IPS-20b (cell line): ENCODE measurements at regions not wholly inside any gene's neighbourhood (a gene's known extent, or its start where the extent isn't known, plus 50 kb on each side); places are given as distances from the start of the nearest gene placed in this dataset.

Experiments used
- H3K27ac ChIP-seq: one replicate; pipeline ENCODE4 v1.5.1; 2013; ENCODE audit warnings: low read length
- H3K27me3 ChIP-seq: 2 replicates; pipeline ENCODE4 v1.6.1; 2013; ENCODE audit warnings: mild to moderate bottlenecking, low read length, inconsistent platforms; ENCODE audit not compliant: insufficient read depth
- H3K36me3 ChIP-seq: 2 replicates; pipeline ENCODE4 v1.6.1; 2013; ENCODE audit warnings: low read depth, mild to moderate bottlenecking, inconsistent platforms, low read length, moderate library complexity; ENCODE audit not compliant: insufficient read depth
- H3K4me1 ChIP-seq: 2 replicates; pipeline ENCODE4 v1.6.1; 2013; ENCODE audit warnings: mild to moderate bottlenecking, control low read depth, inconsistent platforms, low read length, moderate library complexity; ENCODE audit not compliant: insufficient read depth
- H3K4me3 ChIP-seq: 2 replicates; pipeline ENCODE4 v1.5.1; 2013; ENCODE audit warnings: mild to moderate bottlenecking, low read length, inconsistent platforms
- H3K9ac ChIP-seq: 2 replicates; pipeline ENCODE4 v1.6.1; 2013; ENCODE audit warnings: low read depth, mild to moderate bottlenecking, inconsistent platforms, low read length, moderate library complexity
- H3K9me3 ChIP-seq: 2 replicates; pipeline ENCODE4 v1.6.1; 2013; ENCODE audit warnings: mild to moderate bottlenecking, low read depth, low read length, inconsistent platforms; ENCODE audit not compliant: insufficient read depth

DNA sequence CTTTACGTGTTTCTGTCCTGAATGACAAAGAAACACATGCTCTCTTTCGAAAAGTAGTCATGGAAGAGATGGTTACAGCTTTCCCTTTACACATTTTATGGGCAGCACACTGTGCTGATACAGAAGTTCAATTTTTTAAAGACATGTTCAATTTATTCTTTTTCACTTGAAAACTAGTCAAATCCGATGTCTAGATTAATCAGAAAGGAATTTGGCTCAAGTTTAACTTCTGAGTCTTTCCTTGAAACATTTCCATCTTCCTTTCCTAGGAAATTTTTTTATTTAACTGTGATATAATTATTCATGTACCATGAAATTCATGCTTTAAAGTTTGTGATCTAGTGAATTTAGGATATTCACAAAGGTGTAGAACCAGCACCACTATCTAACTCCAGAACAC lies 360.1 kb downstream of the TNS3 start:
- Histone ChIP-seq H3K4me3 (no peak overlapping the region), H3K4me1 (no peaks in the 10 kb centered on the region), H3K9me3 (no peaks in the 10 kb centered on the region), H3K9ac (no peak overlapping the region), H3K27me3 (no peaks in the 10 kb centered on the region), H3K27ac (no peak overlapping the region), H3K36me3 (no peaks in the 10 kb centered on the region)

DNA sequence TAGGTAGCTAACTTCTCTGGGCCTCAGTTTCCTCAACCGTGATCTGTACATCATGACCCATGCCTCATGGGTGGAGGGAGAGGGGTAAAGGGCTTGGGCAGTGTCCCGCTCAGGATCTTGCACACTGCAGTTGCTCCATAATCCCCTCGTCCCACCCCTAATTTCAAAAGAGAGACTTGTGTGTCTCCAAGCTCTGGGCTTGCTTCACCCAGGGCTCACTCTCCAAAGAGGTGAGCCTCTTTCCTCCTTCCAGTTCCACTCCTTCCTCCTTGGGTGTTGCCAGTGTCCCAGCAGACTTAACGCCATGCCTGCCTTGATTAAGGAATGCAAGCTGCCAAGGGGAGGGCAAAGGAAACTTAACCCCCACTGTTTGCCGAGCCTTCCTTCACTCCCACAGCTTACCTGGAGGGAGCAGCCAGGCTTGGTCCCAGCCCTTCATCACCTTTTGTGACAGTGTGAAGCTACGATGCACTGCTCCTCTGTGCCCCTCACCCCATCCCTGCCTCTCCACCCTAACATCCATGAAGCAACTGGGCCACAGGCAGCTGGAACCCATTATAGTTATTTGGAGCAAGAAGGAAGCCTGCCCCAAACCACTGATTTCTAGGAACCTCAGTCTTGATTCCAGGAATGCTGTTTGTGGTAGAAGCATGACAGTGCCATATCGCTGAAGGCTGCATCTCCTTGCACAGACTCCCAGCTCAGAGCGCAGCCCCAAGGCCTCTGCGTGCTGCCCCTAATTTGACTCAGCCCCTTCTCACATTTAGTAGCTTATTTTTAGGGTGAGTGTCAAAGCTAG lies 363.3 kb downstream of the TNS3 start:
- H3K9ac ChIP-seq = no peak overlapping the region
- no peak overlapping the region for H3K4me3 ChIP-seq
- H3K36me3 ChIP-seq = no peaks in the 10 kb centered on the region
- no peaks in the 10 kb centered on the region for H3K9me3 ChIP-seq
- no peaks in the 10 kb centered on the region for H3K27me3 ChIP-seq
- no peaks in the 10 kb centered on the region for H3K4me1 ChIP-seq
- no peak overlapping the region for H3K27ac ChIP-seq

DNA sequence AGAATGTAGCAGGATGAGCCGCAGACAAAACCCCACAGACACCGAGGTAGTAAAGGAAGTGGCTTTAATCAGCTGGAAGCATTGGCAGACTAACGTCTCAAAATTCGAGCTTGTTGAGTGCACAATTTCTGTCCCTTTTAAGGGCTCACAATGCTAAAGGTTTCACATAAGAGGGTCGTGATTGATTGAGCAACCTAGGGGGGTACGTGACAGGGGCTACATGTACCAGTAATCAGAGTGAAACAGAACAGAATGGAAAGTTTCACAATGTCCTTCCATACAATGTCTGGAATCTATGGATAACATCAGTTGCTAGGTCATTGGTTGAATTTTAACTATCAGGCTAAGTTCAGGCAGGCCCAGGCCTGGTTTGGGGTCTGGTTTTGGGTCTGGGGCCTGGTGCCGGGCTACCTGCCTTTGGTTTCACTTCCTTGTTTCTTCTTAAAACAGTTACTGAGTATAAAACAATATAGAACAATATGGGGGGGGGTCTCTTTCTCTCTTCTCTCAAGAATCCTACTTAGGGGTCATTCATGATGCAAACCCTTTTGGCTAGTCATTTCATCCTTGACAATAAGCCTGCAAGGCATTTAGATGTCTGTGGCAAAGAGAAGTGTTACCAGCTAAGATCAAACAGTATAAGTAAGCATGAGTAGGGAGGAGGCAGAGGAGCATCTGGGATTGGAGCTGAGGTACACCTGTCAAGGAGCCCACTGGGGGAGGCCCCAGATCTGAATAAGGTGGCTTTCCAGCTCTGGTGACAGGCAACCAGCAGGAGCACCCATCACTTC lies 364.1 kb downstream of the TNS3 start:
- H3K36me3 ChIP-seq = no peaks in the 10 kb centered on the region
- no peak overlapping the region for H3K9ac ChIP-seq
- H3K27ac ChIP-seq = no peak overlapping the region
- no peaks in the 10 kb centered on the region for H3K4me1 ChIP-seq
- H3K9me3 ChIP-seq = no peaks in the 10 kb centered on the region
- H3K4me3 ChIP-seq = no peak overlapping the region
- H3K27me3 ChIP-seq = no peaks in the 10 kb centered on the region

DNA sequence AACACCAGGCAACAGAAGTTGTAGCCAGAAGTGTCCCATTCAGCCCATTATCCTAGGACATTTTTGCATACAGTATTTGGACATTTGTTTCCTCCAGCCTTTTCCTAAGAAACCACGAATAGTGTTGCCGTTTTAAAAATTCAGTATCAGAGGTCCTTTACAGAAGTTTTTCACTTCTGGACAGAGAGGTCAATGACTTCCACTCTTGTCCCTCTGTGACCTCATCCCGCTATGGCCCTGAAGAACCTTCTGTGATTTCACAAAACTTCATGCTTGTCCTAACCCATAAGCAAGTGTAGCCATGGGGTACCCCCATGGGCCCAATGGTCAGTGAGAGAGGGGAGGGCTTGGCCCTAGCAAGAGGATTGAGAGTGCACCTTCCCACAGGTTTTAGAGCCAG lies 364.8 kb downstream of the TNS3 start:
- H3K27ac ChIP-seq = no peak overlapping the region
- no peak overlapping the region for H3K9ac ChIP-seq
- no peaks in the 10 kb centered on the region for H3K9me3 ChIP-seq
- no peaks in the 10 kb centered on the region for H3K36me3 ChIP-seq
- no peaks in the 10 kb centered on the region for H3K4me1 ChIP-seq
- no peaks in the 10 kb centered on the region for H3K27me3 ChIP-seq
- H3K4me3 ChIP-seq = no peak overlapping the region

DNA sequence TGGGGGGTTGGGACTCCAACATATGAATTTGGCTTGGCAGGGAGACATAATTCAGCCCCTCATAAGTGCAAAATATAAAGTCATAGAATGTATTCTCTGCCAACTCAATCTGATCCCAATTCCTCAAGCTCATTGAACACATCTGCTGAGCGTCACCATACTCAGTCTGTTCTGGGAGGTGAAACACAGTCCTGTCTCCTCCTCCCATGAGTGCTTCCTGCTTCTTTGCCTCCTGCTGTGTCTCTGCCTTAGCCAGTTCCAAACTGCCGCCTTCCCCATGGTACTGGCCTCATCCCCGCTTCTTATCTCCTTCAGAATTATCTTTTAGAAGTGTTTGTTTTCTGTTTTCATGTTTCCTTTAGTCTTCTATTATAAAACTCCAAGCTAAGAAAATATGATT lies 365.5 kb downstream of the TNS3 start:
- no peaks in the 10 kb centered on the region for H3K36me3 ChIP-seq
- H3K4me3 ChIP-seq = no peak overlapping the region
- H3K9me3 ChIP-seq = no peaks in the 10 kb centered on the region
- no peak overlapping the region for H3K27ac ChIP-seq
- no peaks in the 10 kb centered on the region for H3K27me3 ChIP-seq
- no peak overlapping the region for H3K9ac ChIP-seq
- no peaks in the 10 kb centered on the region for H3K4me1 ChIP-seq

DNA sequence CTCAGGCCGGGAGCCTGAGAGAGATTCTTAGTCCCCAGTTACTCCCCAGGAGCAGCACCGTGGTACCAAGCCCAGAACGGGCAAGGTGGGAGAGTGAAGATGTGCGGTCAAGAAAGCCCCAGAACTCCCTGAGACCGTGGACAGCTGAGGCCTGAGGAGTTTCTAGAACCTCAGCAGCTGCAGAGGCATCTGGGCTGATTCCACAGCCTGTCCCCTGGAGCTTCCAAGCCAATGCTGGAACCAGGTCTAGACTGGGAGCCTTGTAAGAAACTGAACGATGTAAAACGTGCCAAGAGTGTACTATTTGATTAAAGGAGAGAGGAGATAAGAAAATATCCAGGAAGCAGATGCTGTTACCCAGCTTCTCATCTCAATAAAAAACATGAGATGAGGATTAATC lies 366.3 kb downstream of the TNS3 start:
- Histone ChIP-seq H3K9ac (no peak overlapping the region), H3K4me1 (no peaks in the 10 kb centered on the region), H3K27ac (no peak overlapping the region), H3K4me3 (no peak overlapping the region), H3K9me3 (no peaks in the 10 kb centered on the region), H3K36me3 (no peaks in the 10 kb centered on the region), H3K27me3 (no peaks in the 10 kb centered on the region)

DNA sequence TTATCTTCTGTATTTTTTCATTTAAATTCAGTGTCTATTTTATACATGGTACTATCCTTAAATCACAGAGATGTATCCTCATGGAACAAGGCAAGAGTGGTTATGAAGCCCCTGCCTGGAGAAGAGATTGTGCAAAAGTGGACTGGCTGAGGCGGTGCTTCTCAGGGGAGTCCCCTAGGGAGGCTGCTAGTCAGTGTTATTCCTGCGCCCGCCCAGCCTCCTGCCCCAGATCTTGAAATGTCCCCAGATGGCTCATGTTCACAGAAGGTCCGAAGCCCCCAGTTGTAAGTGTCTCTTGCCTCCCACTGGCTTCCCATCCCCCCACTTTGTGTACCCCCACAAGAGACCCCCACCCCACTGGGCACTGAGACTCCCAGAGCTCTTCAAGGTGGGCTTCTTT lies 366.9 kb downstream of the TNS3 start:
- Histone ChIP-seq H3K9ac (no peak overlapping the region), H3K9me3 (no peaks in the 10 kb centered on the region), H3K27me3 (no peaks in the 10 kb centered on the region), H3K4me3 (no peak overlapping the region), H3K4me1 (no peaks in the 10 kb centered on the region), H3K36me3 (no peaks in the 10 kb centered on the region), H3K27ac (no peak overlapping the region)

DNA sequence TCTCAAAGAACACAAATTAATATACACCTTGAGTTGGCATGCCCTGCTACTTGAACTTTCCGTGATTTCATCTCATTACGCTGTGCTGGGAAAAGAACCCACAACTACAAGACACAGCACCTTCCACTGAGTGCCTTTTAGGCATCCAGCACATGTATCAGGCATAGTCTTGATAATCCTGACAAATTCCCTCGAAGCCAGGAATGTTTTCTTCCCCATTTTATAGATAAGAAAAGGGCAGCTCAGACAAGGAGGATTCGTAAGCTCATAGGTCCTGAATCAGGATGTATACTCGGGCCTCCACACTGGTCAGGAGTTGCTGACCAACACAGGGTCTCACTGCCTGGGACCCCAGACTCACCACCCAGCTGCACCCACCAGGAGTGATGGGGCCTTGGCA lies 368.6 kb downstream of the TNS3 start:
- Histone ChIP-seq H3K9me3 (no peaks in the 10 kb centered on the region), H3K27ac (no peak overlapping the region), H3K9ac (no peak overlapping the region), H3K27me3 (no peaks in the 10 kb centered on the region), H3K4me1 (no peaks in the 10 kb centered on the region), H3K4me3 (no peak overlapping the region), H3K36me3 (no peaks in the 10 kb centered on the region)

DNA sequence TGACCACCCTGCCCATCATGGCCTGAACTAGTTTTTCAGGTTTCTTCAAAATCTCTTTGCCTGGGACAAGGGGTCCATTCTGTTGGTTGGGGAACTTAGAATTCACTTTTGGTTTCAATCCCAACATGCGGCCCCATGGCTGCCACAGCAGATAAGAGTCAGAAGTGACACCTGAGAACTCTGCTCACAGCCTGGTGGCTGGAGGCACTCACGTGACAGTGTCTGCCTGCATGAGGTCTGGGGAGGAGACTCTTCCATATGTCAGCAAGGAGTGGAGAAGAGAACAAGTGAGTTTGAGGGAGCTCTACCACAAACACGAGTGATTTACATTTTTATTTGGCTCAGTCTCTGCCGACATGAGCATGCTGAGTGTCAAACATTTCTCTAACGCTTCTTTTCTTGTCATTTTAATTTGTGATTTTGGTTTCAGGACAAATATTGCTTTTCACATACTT lies 370.4 kb downstream of the TNS3 start:
- Histone ChIP-seq H3K27me3 (no peaks in the 10 kb centered on the region), H3K4me3 (no peak overlapping the region; the same call in 1 of the 2 replicates), H3K36me3 (no peaks in the 10 kb centered on the region), H3K9ac (no peak overlapping the region), H3K27ac (no peak overlapping the region), H3K9me3 (no peaks in the 10 kb centered on the region), H3K4me1 (no peaks in the 10 kb centered on the region)

DNA sequence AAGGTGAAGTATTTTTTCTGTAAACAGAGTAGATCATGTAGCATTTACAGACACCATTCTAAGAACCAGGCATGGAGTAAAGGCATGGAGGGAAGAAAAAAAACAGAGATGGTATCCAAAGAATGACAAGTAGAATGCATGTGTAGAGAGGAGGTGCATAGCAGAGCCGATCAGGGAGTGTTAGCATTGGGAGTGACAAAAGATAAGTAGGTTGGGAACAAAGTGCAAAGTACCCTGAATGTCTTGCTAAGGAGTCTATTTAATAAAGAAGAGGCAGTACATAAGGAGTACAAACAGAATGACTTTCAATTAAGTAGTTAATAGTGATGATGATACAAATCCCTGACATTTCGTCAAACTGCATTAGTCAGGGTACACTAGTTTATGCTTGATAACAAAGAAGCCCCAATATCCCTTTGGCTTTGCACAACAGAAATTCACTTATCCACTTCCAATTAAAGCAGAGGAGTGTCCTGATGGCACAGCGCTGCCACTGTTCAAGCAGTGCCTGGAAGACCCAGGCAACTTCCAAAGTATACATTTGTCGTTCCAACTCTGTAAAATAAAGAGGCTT lies 371.5 kb downstream of the TNS3 start:
- Histone ChIP-seq H3K4me3 (no peak overlapping the region), H3K27ac (no peak overlapping the region), H3K36me3 (no peaks in the 10 kb centered on the region), H3K27me3 (no peaks in the 10 kb centered on the region), H3K9me3 (no peaks in the 10 kb centered on the region), H3K4me1 (no peaks in the 10 kb centered on the region), H3K9ac (no peak overlapping the region)

DNA sequence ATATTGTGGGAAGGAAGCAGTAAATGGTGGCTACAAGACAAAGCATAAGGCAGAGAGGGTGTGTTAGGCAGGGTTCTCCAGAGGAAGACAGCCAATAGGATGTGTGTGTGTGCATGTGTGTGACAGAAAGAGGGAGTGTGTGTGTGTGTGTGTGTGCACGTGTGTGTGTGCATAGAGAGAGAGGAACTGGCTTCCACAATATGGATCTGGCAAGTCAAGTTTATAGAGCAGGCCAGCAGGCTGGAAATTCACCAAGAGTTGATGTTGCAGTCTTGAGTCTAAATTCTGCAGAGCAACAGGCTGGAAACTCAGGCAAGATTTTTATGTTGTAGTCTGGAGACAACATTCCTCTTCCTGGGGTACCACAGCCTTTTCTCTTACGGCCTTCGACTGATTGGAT lies 374.0 kb downstream of the TNS3 start:
- no peak overlapping the region for H3K9ac ChIP-seq
- no peaks in the 10 kb centered on the region for H3K36me3 ChIP-seq
- H3K27ac ChIP-seq = no peak overlapping the region
- H3K4me3 ChIP-seq = no peak overlapping the region
- H3K9me3 ChIP-seq = no peaks in the 10 kb centered on the region
- no peaks in the 10 kb centered on the region for H3K4me1 ChIP-seq
- H3K27me3 ChIP-seq = no peaks in the 10 kb centered on the region

DNA sequence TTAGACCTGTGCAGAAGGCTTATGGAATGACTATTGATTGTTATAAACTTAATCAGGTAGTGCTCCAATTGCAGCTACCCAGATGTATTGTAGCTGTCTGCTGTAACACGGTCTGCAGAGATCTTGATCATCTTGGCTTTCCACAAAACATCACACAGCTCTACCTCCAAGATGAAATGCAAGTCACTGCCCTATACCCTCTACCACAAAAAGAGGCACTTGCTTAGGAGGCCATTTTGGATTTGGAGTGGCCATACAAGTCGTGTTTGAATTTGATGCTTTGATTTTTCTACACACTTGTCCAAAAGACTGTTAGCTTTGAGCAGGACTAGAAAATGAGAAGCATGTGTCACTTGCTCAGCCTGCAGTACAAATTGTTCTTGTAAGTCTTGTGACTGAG lies 377.2 kb downstream of the TNS3 start:
- no peak overlapping the region for H3K4me3 ChIP-seq

More for the DNA sequence above, 377.2 kb downstream of the TNS3 start:
- Histone ChIP-seq H3K27ac (no peak overlapping the region), H3K36me3 (no peaks in the 10 kb centered on the region), H3K9me3 (no peaks in the 10 kb centered on the region), H3K9ac (no peak overlapping the region), H3K27me3 (no peaks in the 10 kb centered on the region), H3K4me1 (no peaks in the 10 kb centered on the region; the same call in 1 of the 2 replicates)
